Lung (tissue), 11 donors: ENCODE measurements at regions not wholly inside any gene's neighbourhood (a gene's known extent, or its start where the extent isn't known, plus 50 kb on each side); places are given as distances from the start of the nearest gene placed in this dataset.

Source experiments
- ATAC-seq: fragments of 200-7000 bp; cut with Tn5 transposase; one replicate; pipeline ENCODE4 v1.9.1; 2020; ENCODE audit warnings: moderate number of reproducible peaks; ENCODE audit not compliant: insufficient read depth, low FRiP score
- DNase-seq, 3 donors: peaks; one replicate each; pipeline ENCODE4 v3.0.0-alpha.2; 2013 to 2017
- H3K27ac ChIP-seq, 2 donors: one replicate each; pipeline ENCODE4 v1.5.1; 2013; ENCODE audit warnings: mild to moderate bottlenecking in 2 of 2, moderate library complexity in 2 of 2, control low read depth in 1 of 2, inconsistent platforms in 1 of 2, low read depth in 1 of 2, low read length in 1 of 2
- H3K27me3 ChIP-seq, 3 donors: one replicate each; pipeline ENCODE4 v1.5.1; 2013; ENCODE audit warnings: low read length in 2 of 3; ENCODE audit not compliant: control insufficient read depth in 3 of 3, insufficient read depth in 3 of 3
- H3K36me3 ChIP-seq, 4 donors: one replicate each; pipeline ENCODE4 v1.5.1; 2013; ENCODE audit warnings: low read length in 4 of 4, mild to moderate bottlenecking in 1 of 4, moderate library complexity in 1 of 4; ENCODE audit not compliant: control insufficient read depth in 4 of 4, insufficient read depth in 4 of 4
- H3K4me1 ChIP-seq, 5 donors: one replicate each; pipeline ENCODE4 v1.5.1; 2013; ENCODE audit warnings: low read length in 5 of 5, mild to moderate bottlenecking in 2 of 5, moderate library complexity in 1 of 5; ENCODE audit not compliant: control insufficient read depth in 5 of 5, insufficient read depth in 5 of 5
- H3K4me3 ChIP-seq: one replicate; pipeline ENCODE4 v1.5.1; 2013; ENCODE audit warnings: mild to moderate bottlenecking, control low read depth, moderate library complexity
- H3K9ac ChIP-seq, 2 donors: one replicate each; pipeline ENCODE4 v1.5.1; 2013; ENCODE audit warnings: low read length in 2 of 2, control low read depth in 1 of 2; ENCODE audit not compliant: insufficient read depth in 1 of 2
- H3K9me3 ChIP-seq, 4 donors: one replicate each; pipeline ENCODE4 v1.5.1; 2013; ENCODE audit warnings: low read length in 3 of 4, mild to moderate bottlenecking in 1 of 4, moderate library complexity in 1 of 4; ENCODE audit not compliant: control insufficient read depth in 4 of 4, insufficient read depth in 3 of 4
- CTCF ChIP-seq: IDR thresholded peaks from 2 replicates; pipeline ENCODE4 v1.5.1; 2012; ENCODE audit warnings: mild to moderate bottlenecking; ENCODE audit errors: control extremely low read depth, extremely low read depth
- WGBS, 2 donors: extraction: QIAGEN DNeasy Blood & Tissue Kit; methylation state at CpG; one replicate each; pipeline ENCODE4 v1.1.7; 2013; 5-methylcytosine and 5-hydroxymethylcytosine counted together
- donor health status: control.
- donor health status: control.
- donor health status: Bipolar disorder and iron deficiency.
- donor health status: healthy.
- donor health status: DM: yes; HTN: yes; CAD: no.

- no peaks in the 10 kb centered on the region for H3K27me3 ChIP-seq
- 94 to 96% methylated on average over 30 of the region's 30 CpGs for WGBS, 2 donors
- TF ChIP-seq CTCF, result no peak
- no peak for ATAC-seq
- H3K4me3 ChIP-seq, result no peak overlapping the region
- peaks cover 0 to 4% (median 0%) of the 10 kb centered on the region in 5 donors for H3K4me1 ChIP-seq
- no peaks in the 10 kb centered on the region for H3K36me3 ChIP-seq
- H3K9me3 ChIP-seq, result peaks cover 0 to 2% (median 0%) of the 10 kb centered on the region in 4 donors
- DNase-seq, result no peak
- H3K9ac ChIP-seq, result no peak overlapping the region
- no peak overlapping the region for H3K27ac ChIP-seq
Observed at GRCh38 chr13:67769063-67769986, 539.2 kb upstream of the PCDH9 start.

- 80% methylated on average over 3 of the region's 3 CpGs for WGBS, 2 donors
- no peaks in the 10 kb centered on the region for H3K9me3 ChIP-seq
- H3K4me3 ChIP-seq, result no peak overlapping the region
- ATAC-seq (no peak), DNase-seq (no peak)
- H3K27ac ChIP-seq, result no peak overlapping the region
- TF ChIP-seq CTCF, result no peak
- H3K9ac ChIP-seq, result no peak overlapping the region
- H3K4me1 ChIP-seq, result no peaks in the 10 kb centered on the region
- no peaks in the 10 kb centered on the region for H3K27me3 ChIP-seq
- H3K36me3 ChIP-seq, result no peaks in the 10 kb centered on the region
Observed at GRCh38 chr13:67763984-67764383, 533.8 kb upstream of the PCDH9 start.

GRCh38 chr13:67763384-67763783 lies 533.2 kb upstream of the PCDH9 start:
- Histone ChIP-seq H3K9ac (no peak overlapping the region), H3K4me1 (no peaks in the 10 kb centered on the region), H3K36me3 (no peaks in the 10 kb centered on the region), H3K9me3 (no peaks in the 10 kb centered on the region), H3K4me3 (no peak overlapping the region), H3K27me3 (no peaks in the 10 kb centered on the region), H3K27ac (no peak overlapping the region)
- no peak for ATAC-seq
- 81 to 91% methylated on average over 3 of the region's 3 CpGs for WGBS, 2 donors
- DNase-seq, result no peak
- TF ChIP-seq CTCF, result no peak
